ENCODE measurements at regions not wholly inside any gene's neighbourhood (a gene's known extent, or its start where the extent isn't known, plus 50 kb on each side); places are given as distances from the start of the nearest gene placed in this dataset.

DNA sequence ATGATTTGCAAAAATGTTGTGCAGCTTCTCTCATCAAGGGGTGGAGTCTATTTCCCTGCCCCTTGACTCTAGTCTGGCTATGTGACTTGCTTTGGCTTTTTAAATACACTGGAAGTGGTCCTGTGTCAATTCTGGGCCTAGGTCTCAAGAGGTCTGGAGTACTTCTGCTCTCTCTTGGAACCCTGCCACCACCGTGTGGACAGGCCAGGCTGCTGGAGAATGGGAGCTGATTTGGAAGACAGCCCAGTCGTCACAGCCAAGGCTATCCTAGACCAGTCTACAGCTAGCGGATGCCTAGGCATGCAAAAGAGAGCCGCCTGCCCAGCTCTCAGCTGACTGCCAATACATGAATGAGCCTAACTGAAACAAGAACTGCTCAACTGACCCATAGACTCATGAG is 56.7 kb upstream of the CLINT1 start:
- Histone ChIP-seq H3K27ac (ENCODE audit: low read depth, low read length) (no peak overlapping the region), H3K4me2 (ENCODE audit: low read depth, low read length, poor library complexity, severe bottlenecking) (no peak overlapping the region), H2AFZ (ENCODE audit: low read depth, low read length, severe bottlenecking) (no peak overlapping the region), H3K9me2 (replicated peaks; ENCODE audit: insufficient read depth, low read length) (no peaks in the 10 kb centered on the region), H3K9ac (ENCODE audit: low read length) (no peak overlapping the region), H4K20me1 (ENCODE audit: low read depth, low read length) (no peaks in the 10 kb centered on the region), H3F3A (ENCODE audit: insufficient read depth) (no peaks in the 10 kb centered on the region), H3K36me3 (ENCODE audit: low read length) (no peaks in the 10 kb centered on the region), H3K27me3 (ENCODE audit: low read length) (no peaks in the 10 kb centered on the region), H3K4me3 (ENCODE audit: insufficient read depth, low read length, poor library complexity, severe bottlenecking) (no peak overlapping the region), H3K9me3 (ENCODE audit: insufficient read depth, low read length) (no peaks in the 10 kb centered on the region), H3K79me2 (ENCODE audit: insufficient read depth, low read length) (no peaks in the 10 kb centered on the region)
- TF ChIP-seq EZH2phosphoT487 (conservative IDR thresholded peaks at IDR 0.05; ENCODE audit: low read length): no peak
- TF ChIP-seq, protein P1, sequence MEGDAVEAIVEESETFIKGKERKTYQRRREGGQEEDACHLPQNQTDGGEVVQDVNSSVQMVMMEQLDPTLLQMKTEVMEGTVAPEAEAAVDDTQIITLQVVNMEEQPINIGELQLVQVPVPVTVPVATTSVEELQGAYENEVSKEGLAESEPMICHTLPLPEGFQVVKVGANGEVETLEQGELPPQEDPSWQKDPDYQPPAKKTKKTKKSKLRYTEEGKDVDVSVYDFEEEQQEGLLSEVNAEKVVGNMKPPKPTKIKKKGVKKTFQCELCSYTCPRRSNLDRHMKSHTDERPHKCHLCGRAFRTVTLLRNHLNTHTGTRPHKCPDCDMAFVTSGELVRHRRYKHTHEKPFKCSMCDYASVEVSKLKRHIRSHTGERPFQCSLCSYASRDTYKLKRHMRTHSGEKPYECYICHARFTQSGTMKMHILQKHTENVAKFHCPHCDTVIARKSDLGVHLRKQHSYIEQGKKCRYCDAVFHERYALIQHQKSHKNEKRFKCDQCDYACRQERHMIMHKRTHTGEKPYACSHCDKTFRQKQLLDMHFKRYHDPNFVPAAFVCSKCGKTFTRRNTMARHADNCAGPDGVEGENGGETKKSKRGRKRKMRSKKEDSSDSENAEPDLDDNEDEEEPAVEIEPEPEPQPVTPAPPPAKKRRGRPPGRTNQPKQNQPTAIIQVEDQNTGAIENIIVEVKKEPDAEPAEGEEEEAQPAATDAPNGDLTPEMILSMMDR (IDR thresholded peaks at IDR 0.05; ENCODE audit: insufficient read depth, low read length, poor library complexity, severe bottlenecking): no peak

DNA sequence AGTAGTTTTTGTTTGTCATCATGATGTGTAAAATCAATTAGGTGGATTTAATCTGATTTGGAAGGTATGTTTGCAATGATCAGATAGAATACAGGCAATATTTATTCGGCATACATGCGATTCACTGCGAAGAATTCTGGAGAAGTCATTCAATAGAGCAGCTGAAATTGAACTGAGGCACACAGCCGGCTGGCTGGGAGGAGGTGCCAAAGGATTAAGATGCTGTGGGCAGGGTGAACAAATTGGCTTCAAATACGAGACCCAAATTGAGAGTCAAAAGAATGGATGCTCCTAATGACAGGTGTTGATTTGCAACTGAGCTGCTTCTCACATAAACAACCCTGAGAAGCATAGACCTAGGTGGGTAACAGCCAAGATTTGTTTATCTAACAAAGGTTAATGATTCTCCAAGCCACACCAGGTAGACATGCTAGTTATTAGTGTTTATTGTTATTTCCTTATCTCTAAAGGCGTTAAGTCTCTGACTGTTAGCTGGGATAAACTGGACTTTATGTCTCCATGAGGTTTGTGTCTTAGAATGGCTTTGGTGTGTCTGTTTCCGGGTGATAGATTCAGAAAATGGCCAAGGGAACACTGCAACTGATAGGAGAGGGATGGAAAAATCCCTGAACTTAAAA is 55.3 kb upstream of the CLINT1 start:
- Histone ChIP-seq H4K20me1 (ENCODE audit: low read depth, low read length) (no peaks in the 10 kb centered on the region), H3K27ac (ENCODE audit: low read depth, low read length) (no peak overlapping the region), H3K36me3 (ENCODE audit: low read length) (no peaks in the 10 kb centered on the region), H3K27me3 (ENCODE audit: low read length) (no peaks in the 10 kb centered on the region), H3K79me2 (ENCODE audit: insufficient read depth, low read length) (no peaks in the 10 kb centered on the region), H3F3A (ENCODE audit: insufficient read depth) (no peaks in the 10 kb centered on the region), H3K4me2 (ENCODE audit: low read depth, low read length, poor library complexity, severe bottlenecking) (no peak overlapping the region), H3K4me3 (ENCODE audit: insufficient read depth, low read length, poor library complexity, severe bottlenecking) (no peak overlapping the region), H3K9ac (ENCODE audit: low read length) (no peak overlapping the region), H3K9me3 (ENCODE audit: insufficient read depth, low read length) (no peaks in the 10 kb centered on the region), H3K9me2 (replicated peaks; ENCODE audit: insufficient read depth, low read length) (no peaks in the 10 kb centered on the region), H2AFZ (ENCODE audit: low read depth, low read length, severe bottlenecking) (no peak overlapping the region)
- TF ChIP-seq EZH2phosphoT487 (conservative IDR thresholded peaks at IDR 0.05; ENCODE audit: low read length): no peak
- TF ChIP-seq, protein P1 (IDR thresholded peaks at IDR 0.05; ENCODE audit: insufficient read depth, low read length, poor library complexity, severe bottlenecking): no peak

DNA sequence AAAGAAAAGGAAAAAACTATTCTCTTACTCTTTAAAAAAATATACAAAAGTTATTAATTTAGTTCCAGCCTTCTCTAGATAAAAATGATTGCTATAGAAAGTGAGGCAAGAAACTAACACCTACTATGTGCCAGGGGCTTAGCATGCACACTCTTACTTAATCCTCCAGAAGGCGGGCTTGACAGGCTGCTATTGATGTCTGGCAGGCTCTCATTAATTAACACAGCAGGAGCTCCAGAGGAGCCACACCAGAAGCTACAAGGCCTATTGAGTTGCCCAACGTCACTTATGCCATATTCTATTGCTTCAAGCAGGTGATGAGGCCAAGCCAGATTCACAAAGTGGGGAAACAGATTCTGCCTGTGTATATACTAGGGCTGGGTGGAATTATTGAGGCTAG is 54.6 kb upstream of the CLINT1 start:
- H3K9me2 ChIP-seq (replicated peaks; ENCODE audit: insufficient read depth, low read length): no peaks in the 10 kb centered on the region
- no peak for TF ChIP-seq EZH2phosphoT487 (conservative IDR thresholded peaks at IDR 0.05; ENCODE audit: low read length)
- TF ChIP-seq, protein P1 (IDR thresholded peaks at IDR 0.05; ENCODE audit: insufficient read depth, low read length, poor library complexity, severe bottlenecking): no peak

More for the DNA sequence above, 54.6 kb upstream of the CLINT1 start:
- H2AFZ ChIP-seq (ENCODE audit: low read depth, low read length, severe bottlenecking): no peak overlapping the region
- H3K36me3 ChIP-seq (ENCODE audit: low read length): no peaks in the 10 kb centered on the region
- no peaks in the 10 kb centered on the region for H3F3A ChIP-seq (ENCODE audit: insufficient read depth)
- no peak overlapping the region for H3K4me3 ChIP-seq (ENCODE audit: insufficient read depth, low read length, poor library complexity, severe bottlenecking)
- no peaks in the 10 kb centered on the region for H3K9me3 ChIP-seq (ENCODE audit: insufficient read depth, low read length)
- H3K27ac ChIP-seq (ENCODE audit: low read depth, low read length): no peak overlapping the region
- H3K9ac ChIP-seq (ENCODE audit: low read length): no peak overlapping the region
- H3K4me2 ChIP-seq (ENCODE audit: low read depth, low read length, poor library complexity, severe bottlenecking): no peak overlapping the region
- no peaks in the 10 kb centered on the region for H4K20me1 ChIP-seq (ENCODE audit: low read depth, low read length)
- no peaks in the 10 kb centered on the region for H3K79me2 ChIP-seq (ENCODE audit: insufficient read depth, low read length)
- H3K27me3 ChIP-seq (ENCODE audit: low read length): no peaks in the 10 kb centered on the region

All from SU-DHL-6 (cell line).